HepG2 (cell line): ENCODE measurements at regions not wholly inside any gene's neighbourhood (a gene's known extent, or its start where the extent isn't known, plus 50 kb on each side); places are given as distances from the start of the nearest gene placed in this dataset.

ENCODE experiments used
- ATAC-seq: fragments of 200-7000 bp; cut with Tn5 transposase; 3 replicates; pipeline ENCODE4 v1.9.1; 2020; ENCODE audit warnings: mild to moderate bottlenecking, moderate library complexity
- BruUV-seq: library from RNA; stranded (reverse); fragments of 400-500 nt; replicated peaks from 2 replicates; lab custom pipeline; 2021; lab: Mats Ljungman, UMichigan
- CTCF ChIA-PET: fragments of 300-600 bp; formaldehyde crosslinking; extraction: SDS; loops from one replicate; lab custom pipeline; 2021; ENCODE audit warnings: low total read pairs, inconsistent platforms, low intra/inter-chr PET ratio; lab: Yijun Ruan, JAX
- POLR2A ChIA-PET: fragments of 350-600 bp; sonication (Branson Sonifier 250); formaldehyde crosslinking; loops from one replicate; lab custom pipeline; 2020; ENCODE audit warnings: antibody characterized with exemption, inconsistent platforms; lab: Yijun Ruan, JAX
- DNase-seq: peaks from one replicate; pipeline ENCODE4 v3.0.0-alpha.2; 2015; ENCODE audit warnings: low spot score
- FAIRE-seq: peaks from 3 replicates; lab custom pipeline; 2011; peaks lifted over from hg19 to GRCh38; lab: Jason Lieb, UNC
- H2AFZ ChIP-seq: one replicate; pipeline ENCODE4 v1.6.1; 2011; ENCODE audit warnings: low read length, inconsistent platforms
- H3K27ac ChIP-seq: fragments of 300-600 bp; 3 replicates; pipeline ENCODE4 v1.8.0; 2011; ENCODE audit warnings: mixed run types, mild to moderate bottlenecking, mixed read lengths, low read length, inconsistent platforms; ENCODE audit not compliant: insufficient read depth; ENCODE audit errors: extremely low read length
- H3K27me3 ChIP-seq, 2 experiments: fragments of 200-600 bp in 1 of 2; 2 replicates in 1 of 2; 3 replicates in 1 of 2; pipeline versions ENCODE4 v1.6.0 to v1.8.0; 2011; ENCODE audit warnings: low read length in 2 of 2, mild to moderate bottlenecking in 2 of 2, moderate library complexity in 2 of 2, inconsistent platforms in 1 of 2; ENCODE audit not compliant: insufficient read depth in 2 of 2, control insufficient read depth in 1 of 2
- H3K36me3 ChIP-seq, 2 experiments: fragments of 200-600 bp in 1 of 2; replicated peaks in 1 of 2; 2 replicates in 1 of 2; 3 replicates in 1 of 2; pipeline versions ENCODE4 v1.5.1 to v1.8.0; 2011; ENCODE audit warnings: low read length in 2 of 2, inconsistent platforms in 1 of 2; ENCODE audit not compliant: insufficient read depth in 2 of 2, control insufficient read depth in 1 of 2
- H3K4me1 ChIP-seq: 2 replicates; pipeline ENCODE4 v1.5.1; 2012; ENCODE audit warnings: low read length, inconsistent platforms; ENCODE audit not compliant: insufficient read depth
- H3K4me2 ChIP-seq: 2 replicates; pipeline ENCODE4 v1.6.0; 2011; ENCODE audit warnings: low read depth, low read length, inconsistent platforms
- H3K4me3 ChIP-seq, 3 experiments: fragments of 200-600 bp in 1 of 3; sonication (generic), shearing (Covaris generic) in 1 of 3; replicated peaks in 1 of 3; 2 replicates each; pipeline ENCODE4 v1.5.1; 2011 to 2016; ENCODE audit warnings: low read length in 3 of 3, inconsistent platforms in 2 of 3, low read depth in 2 of 3, mild to moderate bottlenecking in 2 of 3, control low read depth in 1 of 3, mixed read lengths in 1 of 3; ENCODE audit not compliant: insufficient read depth in 1 of 3
- H3K79me2 ChIP-seq: one replicate; pipeline ENCODE4 v1.6.1; 2011; ENCODE audit warnings: low read length, inconsistent platforms; ENCODE audit not compliant: insufficient read depth
- H3K9ac ChIP-seq: 2 replicates; pipeline ENCODE4 v1.6.0; 2011; ENCODE audit warnings: mild to moderate bottlenecking, low read depth, low read length, inconsistent platforms; ENCODE audit not compliant: insufficient read depth
- H3K9me3 ChIP-seq: 2 replicates; pipeline ENCODE4 v1.5.1; 2012; ENCODE audit warnings: mild to moderate bottlenecking, low read length
- H4K20me1 ChIP-seq: 2 replicates; pipeline ENCODE4 v1.6.0; 2011; ENCODE audit warnings: inconsistent platforms, mild to moderate bottlenecking, low read length, moderate library complexity; ENCODE audit not compliant: insufficient read depth
- GZF1 ChIP-seq: sonication (generic); formaldehyde crosslinking; IDR thresholded peaks from 2 replicates; pipeline ENCODE4 v1.5.1; 2020; ENCODE audit warnings: mild to moderate bottlenecking, missing genetic modification reagents
- MAF1 ChIP-seq: sonication (generic); formaldehyde crosslinking; IDR thresholded peaks from 2 replicates; pipeline ENCODE4 v1.5.0; 2020; ENCODE audit warnings: missing genetic modification reagents, borderline replicate concordance
- MAZ ChIP-seq, 2 experiments: sonication (generic) in 1 of 2; formaldehyde crosslinking in 1 of 2; IDR thresholded peaks; 2 replicates each; pipeline versions ENCODE4 v1.5.0 to v1.6.1; 2012 to 2020; ENCODE audit warnings: low read depth in 2 of 2, mild to moderate bottlenecking in 2 of 2, borderline replicate concordance in 1 of 2, improper control_type of control experiment in 1 of 2, low read length in 1 of 2, missing genetic modification reagents in 1 of 2, moderate library complexity in 1 of 2
- PCBP1 ChIP-seq: fragments of 200-400 bp; formaldehyde crosslinking; IDR thresholded peaks from 2 replicates; pipeline ENCODE4 v1.6.1; 2017; ENCODE audit warnings: mild to moderate bottlenecking, low read depth, low read length, borderline replicate concordance
- PITX1 ChIP-seq: sonication (generic); formaldehyde crosslinking; IDR thresholded peaks from 2 replicates; pipeline ENCODE4 v1.5.1; 2020; ENCODE audit warnings: mild to moderate bottlenecking, missing genetic modification reagents
- ZNF207 ChIP-seq: fragments of 450-650 bp; IDR thresholded peaks from 2 replicates; pipeline ENCODE4 v1.6.1; 2016; ENCODE audit warnings: antibody characterized with exemption, borderline replicate concordance
- ZNF766 ChIP-seq: sonication (generic); formaldehyde crosslinking; IDR thresholded peaks from 2 replicates; pipeline ENCODE4 v1.5.0; 2020; ENCODE audit warnings: missing genetic modification reagents, borderline replicate concordance
- ZNF850 ChIP-seq: sonication (generic); formaldehyde crosslinking; conservative IDR thresholded peaks from 2 replicates; pipeline ENCODE4 v1.9.0; 2021; ENCODE audit warnings: mild to moderate bottlenecking, missing genetic modification reagents
- WGBS: methylation state at CpG from one replicate; pipeline ENCODE4 v1.1.6; 2017; ENCODE audit warnings: low lambda C conversion rate; 5-methylcytosine and 5-hydroxymethylcytosine counted together
- in situ Hi-C: cut with HindIII; loops from 2 replicates; pipeline ENCODE4 v1.10.0; 2017; ENCODE audit warnings: low pct_unique_long_range_greater_than_20kb; ENCODE audit not compliant: extremely low pct_ligation_motif_present
- intact Hi-C: fragments of 100-400 bp; cut with micrococcal nuclease; formaldehyde crosslinking; loops from one replicate; pipeline ENCODE4 v1.10.0; 2022; ENCODE audit not compliant: unreplicated experiment
- TF ChIP-seq, protein P1 (sequence below): sonication (generic); formaldehyde crosslinking; IDR thresholded peaks from 2 replicates; pipeline ENCODE4 v1.4.0; 2020; ENCODE audit warnings: mild to moderate bottlenecking, low read depth, missing genetic modification reagents
- TF ChIP-seq, protein P2 (sequence below): fragments of 450-650 bp; IDR thresholded peaks from 2 replicates; pipeline ENCODE4 v1.6.1; 2016
- TF ChIP-seq, protein P3 (sequence below): sonication (generic); formaldehyde crosslinking; IDR thresholded peaks from 2 replicates; pipeline ENCODE4 v1.4.0; 2020; ENCODE audit warnings: mild to moderate bottlenecking, missing genetic modification reagents

DNA sequence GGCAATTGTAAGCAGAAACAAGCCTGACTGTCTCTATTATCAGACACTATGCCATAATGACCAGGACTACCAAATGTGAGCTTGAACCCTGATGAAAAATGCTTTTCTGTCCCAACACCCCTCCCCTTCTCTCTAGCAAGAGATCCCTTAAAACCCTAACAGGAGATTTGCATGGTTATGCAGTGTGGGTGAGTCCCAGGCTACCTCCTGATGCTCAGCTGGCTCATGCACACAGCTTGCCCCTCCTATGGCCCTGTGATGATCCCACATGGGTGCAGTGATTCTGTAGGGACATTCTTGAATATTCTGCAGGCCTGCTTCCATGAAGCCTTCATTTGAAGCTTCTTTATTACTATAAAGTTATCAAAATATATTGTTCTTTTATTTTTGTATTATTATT lies 357.4 kb downstream of the AKAIN1 start:
- Histone ChIP-seq H3K9ac (no peak overlapping the region), H4K20me1 (no peaks in the 10 kb centered on the region), H3K9me3 (peaks cover 69% of the 10 kb centered on the region), H3K4me1 (no peaks in the 10 kb centered on the region), H3K79me2 (no peaks in the 10 kb centered on the region), H3K27me3 (no peaks in the 10 kb centered on the region), H3K36me3 (no peaks in the 10 kb centered on the region), H3K27ac (no peak overlapping the region), H3K4me3 (no peak overlapping the region), H2AFZ (no peak overlapping the region), H3K4me2 (no peak overlapping the region)
- CTCF ChIA-PET = no interaction called here
- ATAC-seq = no peak
- POLR2A ChIA-PET = no interaction called here
- no TSS peak for BruUV-seq
- intact Hi-C loops = no loop called here
- DNase-seq = no peak
- no peak for FAIRE-seq
- TF ChIP-seq MAF1 (no peak), MAZ (IDR thresholded peaks at IDR 0.05; ENCODE audit: borderline replicate concordance, low read depth, low read length) (no peak), MAZ (CRISPR knock-in tag; IDR thresholded peaks at IDR 0.05; ENCODE audit: low read depth) (no peak), ZNF766 (CRISPR knock-in tag) (no peak), PCBP1 (no peak)
- TF ChIP-seq, protein P1, sequence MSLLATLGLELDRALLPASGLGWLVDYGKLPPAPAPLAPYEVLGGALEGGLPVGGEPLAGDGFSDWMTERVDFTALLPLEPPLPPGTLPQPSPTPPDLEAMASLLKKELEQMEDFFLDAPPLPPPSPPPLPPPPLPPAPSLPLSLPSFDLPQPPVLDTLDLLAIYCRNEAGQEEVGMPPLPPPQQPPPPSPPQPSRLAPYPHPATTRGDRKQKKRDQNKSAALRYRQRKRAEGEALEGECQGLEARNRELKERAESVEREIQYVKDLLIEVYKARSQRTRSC (CRISPR knock-in tag) = no peak
- TF ChIP-seq, all 625 proteins: peak for 0
- in situ Hi-C loops = no loop called here

DNA sequence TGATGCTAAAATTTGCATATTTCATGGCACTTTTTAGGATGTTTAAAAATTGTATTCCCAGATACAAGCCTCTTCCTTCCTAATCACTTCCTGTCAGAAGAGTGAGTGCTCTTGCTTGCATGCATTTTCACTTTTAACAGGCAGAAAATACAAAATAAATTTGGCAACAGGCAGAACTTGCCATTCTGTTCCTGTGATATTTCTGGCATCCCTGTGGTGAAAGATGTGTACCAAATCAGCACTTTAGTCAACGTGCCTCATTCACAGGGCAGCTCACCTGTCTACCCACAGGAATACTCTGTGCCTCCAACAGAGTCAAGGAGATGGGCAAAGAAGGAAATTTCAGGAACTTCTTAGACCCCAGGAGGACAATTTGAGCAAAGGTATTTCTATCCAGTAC lies 360.9 kb downstream of the AKAIN1 start:
- H3K9me3 ChIP-seq = peaks cover 45% of the 10 kb centered on the region
- no TSS peak for BruUV-seq

More for the DNA sequence above, 360.9 kb downstream of the AKAIN1 start:
- no peak for FAIRE-seq
- Histone ChIP-seq H3K9ac (no peak overlapping the region), H3K36me3 (no peaks in the 10 kb centered on the region), H3K27ac (no peak overlapping the region), H3K4me1 (no peaks in the 10 kb centered on the region), H2AFZ (no peak overlapping the region), H3K4me2 (no peak overlapping the region), H3K79me2 (no peaks in the 10 kb centered on the region), H3K4me3 (no peak overlapping the region), H4K20me1 (no peaks in the 10 kb centered on the region), H3K27me3 (no peaks in the 10 kb centered on the region)
- in situ Hi-C loops = no loop called here
- TF ChIP-seq, protein P2, sequence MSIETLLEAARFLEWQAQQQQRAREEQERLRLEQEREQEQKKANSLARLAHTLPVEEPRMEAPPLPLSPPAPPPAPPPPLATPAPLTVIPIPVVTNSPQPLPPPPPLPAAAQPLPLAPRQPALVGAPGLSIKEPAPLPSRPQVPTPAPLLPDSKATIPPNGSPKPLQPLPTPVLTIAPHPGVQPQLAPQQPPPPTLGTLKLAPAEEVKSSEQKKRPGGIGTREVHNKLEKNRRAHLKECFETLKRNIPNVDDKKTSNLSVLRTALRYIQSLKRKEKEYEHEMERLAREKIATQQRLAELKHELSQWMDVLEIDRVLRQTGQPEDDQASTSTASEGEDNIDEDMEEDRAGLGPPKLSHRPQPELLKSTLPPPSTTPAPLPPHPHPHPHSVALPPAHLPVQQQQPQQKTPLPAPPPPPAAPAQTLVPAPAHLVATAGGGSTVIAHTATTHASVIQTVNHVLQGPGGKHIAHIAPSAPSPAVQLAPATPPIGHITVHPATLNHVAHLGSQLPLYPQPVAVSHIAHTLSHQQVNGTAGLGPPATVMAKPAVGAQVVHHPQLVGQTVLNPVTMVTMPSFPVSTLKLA = no peak
- TF ChIP-seq ZNF207 (no peak), GZF1 (CRISPR knock-in tag) (no peak), ZNF850 (no peak), PITX1 (CRISPR knock-in tag) (no peak)
- TF ChIP-seq, protein P3, sequence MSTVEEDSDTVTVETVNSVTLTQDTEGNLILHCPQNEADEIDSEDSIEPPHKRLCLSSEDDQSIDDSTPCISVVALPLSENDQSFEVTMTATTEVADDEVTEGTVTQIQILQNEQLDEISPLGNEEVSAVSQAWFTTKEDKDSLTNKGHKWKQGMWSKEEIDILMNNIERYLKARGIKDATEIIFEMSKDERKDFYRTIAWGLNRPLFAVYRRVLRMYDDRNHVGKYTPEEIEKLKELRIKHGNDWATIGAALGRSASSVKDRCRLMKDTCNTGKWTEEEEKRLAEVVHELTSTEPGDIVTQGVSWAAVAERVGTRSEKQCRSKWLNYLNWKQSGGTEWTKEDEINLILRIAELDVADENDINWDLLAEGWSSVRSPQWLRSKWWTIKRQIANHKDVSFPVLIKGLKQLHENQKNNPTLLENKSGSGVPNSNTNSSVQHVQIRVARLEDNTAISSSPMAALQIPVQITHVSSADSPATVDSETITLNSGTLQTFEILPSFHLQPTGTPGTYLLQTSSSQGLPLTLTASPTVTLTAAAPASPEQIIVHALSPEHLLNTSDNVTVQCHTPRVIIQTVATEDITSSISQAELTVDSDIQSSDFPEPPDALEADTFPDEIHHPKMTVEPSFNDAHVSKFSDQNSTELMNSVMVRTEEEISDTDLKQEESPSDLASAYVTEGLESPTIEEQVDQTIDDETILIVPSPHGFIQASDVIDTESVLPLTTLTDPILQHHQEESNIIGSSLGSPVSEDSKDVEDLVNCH (CRISPR knock-in tag) = no peak
- WGBS = 8% methylated on average over 1 of the region's 1 CpG
- intact Hi-C loops = no loop called here
- POLR2A ChIA-PET = no interaction called here
- no peak for ATAC-seq
- CTCF ChIA-PET = no interaction called here
- DNase-seq = no peak
